ENCODE measurements at regions not wholly inside any gene's neighbourhood (a gene's known extent, or its start where the extent isn't known, plus 50 kb on each side); places are given as distances from the start of the nearest gene placed in this dataset.

GRCh38 chr4:74632634-74633033 lies 161.7 kb downstream of the BTC start:
- peak; percentile 76 for DNase-seq

DNA sequence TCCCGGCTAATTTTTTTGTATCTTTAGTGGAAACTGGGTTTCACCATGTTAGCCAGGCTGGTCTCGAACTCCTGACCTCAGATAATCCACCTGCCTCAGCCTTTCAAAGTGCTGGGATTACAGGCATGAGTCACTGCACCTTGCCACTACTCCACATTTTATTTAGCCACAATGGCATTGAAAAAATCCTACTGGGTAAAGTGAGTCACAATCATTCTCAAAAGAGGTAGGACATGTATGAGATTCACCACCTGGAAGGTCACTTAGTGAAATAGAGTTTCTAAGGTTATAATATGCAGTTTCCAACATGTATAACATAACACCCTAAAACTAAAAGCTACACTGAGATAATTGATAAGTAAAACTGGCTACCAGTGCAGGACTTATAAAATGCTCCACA lies 159.2 kb downstream of the BTC start:
- DNase-seq = no peak
- in situ Hi-C loops (cut with MboI; ENCODE audit: low pct_unique_long_range_greater_than_20kb, low sequenced_read_pairs) = no loop called here

More at GRCh38 chr4:74632634-74633033, 161.7 kb downstream of the BTC start:
- in situ Hi-C loops (cut with MboI; ENCODE audit: low pct_unique_long_range_greater_than_20kb, low sequenced_read_pairs) = no loop called here

DNA sequence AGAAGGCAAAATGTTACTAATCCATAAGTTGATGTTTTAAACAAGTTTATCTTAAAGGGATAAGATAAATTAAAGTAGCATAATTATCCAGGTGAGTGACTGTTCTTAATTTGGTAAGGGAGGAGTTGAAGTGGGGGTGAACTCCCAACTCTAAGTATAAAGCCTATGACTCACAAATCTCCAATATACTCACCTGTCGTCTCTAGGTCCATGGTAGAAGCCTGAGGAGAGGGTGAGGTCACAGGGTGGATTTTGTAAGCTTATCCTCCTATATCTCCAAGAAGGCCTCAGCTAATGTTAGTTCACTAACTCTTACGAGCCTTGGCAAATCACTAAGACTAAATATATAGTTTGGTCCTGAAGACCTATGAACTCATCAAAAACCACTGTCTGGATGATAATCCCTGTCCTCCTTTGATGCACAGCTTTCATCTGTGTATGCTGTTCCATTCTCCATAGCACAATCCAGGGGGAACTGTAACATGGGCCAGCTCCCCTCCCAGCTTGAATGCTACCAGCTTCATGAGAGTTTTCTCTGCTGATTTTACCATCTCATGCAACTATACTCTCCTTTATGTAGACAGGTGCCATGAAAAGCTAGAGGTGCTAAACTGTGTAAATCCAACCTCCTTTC lies 158.7 kb downstream of the BTC start:
- no peak for DNase-seq
- in situ Hi-C loops (cut with MboI; ENCODE audit: low pct_unique_long_range_greater_than_20kb, low sequenced_read_pairs) = no loop called here

DNA sequence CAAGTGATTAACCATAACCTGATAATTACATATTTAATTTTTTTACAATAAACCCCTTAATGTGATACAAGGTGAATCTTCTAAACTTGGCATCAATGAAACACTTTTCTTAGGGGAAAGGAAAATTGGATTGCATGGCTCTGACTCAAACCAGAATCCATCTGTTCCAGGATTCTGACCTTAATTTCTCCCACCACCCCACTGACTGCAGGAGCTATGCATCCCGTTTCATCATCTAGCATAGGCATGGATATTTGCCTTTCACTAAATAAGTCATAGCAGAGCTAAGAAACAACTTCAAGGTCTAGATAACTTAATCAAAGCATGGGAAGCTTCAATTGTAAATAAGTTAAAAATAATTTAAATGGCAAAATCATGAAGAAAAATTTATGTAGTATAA lies 156.3 kb downstream of the BTC start:
- DNase-seq = no peak

GRCh38 chr4:74638689-74639088 lies 155.6 kb downstream of the BTC start:
- DNase-seq = no peak
- in situ Hi-C loops (cut with MboI; ENCODE audit: low pct_unique_long_range_greater_than_20kb, low sequenced_read_pairs) = no loop called here

More for the DNA sequence above, 156.3 kb downstream of the BTC start:
- in situ Hi-C loops (cut with MboI; ENCODE audit: low pct_unique_long_range_greater_than_20kb, low sequenced_read_pairs) = no loop called here

DNA sequence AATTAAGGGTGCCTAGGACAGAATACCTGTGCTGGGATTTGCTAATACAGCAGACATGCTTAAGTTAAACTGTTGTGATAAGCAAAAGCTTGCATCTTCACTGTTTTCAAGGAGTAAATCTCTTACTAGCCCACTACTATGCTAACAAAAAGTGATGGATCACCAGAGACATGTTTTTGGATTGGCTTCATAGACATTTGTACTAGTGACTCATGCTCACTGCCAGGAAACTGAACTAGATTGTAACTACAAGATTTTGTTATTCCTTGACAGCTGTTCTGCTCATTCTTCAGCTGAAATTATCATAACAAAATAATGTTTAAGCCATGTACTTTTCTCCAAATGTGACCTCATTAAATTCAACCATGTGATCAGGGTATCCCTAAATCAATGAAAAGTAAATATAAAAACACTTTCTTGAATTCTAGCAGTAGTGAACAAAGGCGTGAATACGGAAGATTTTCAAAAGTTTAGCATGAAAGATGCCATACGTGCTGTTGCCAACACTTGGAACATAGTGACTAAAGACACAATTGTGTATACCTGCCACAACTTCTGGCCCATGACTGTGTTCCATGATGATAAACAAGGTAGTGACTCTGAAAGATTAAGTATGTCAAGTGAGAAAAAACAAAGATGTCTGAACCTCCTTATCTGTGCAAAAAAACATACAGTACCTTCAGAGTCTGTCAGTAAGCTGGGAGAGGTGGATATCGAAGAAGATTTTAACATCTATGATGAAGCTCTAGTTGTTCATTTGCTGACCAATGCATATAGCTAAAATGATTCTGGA lies 154.0 kb downstream of the BTC start:
- DNase-seq = no peak
- in situ Hi-C loops (cut with MboI; ENCODE audit: low pct_unique_long_range_greater_than_20kb, low sequenced_read_pairs) = no loop called here

DNA sequence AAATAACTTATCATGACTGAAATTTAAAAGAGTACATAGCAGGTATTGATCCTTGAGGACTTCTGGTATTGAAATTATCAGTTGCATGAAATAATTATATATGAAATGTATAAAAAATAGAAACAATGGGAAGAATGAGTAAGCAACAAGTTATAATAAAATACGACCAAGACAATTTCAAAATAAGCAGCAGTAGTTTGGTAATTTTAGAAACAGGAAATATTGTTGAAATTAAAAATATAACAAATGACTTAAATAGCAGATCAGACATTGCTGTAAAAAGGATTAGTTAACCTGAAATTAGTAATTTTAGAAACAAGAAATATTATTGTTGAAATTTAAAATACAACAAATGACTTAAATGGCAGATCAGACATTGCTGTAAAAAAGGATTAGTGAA lies 152.3 kb downstream of the BTC start:
- no peak for DNase-seq
- in situ Hi-C loops (cut with MboI; ENCODE audit: low pct_unique_long_range_greater_than_20kb, low sequenced_read_pairs) = no loop called here

GRCh38 chr4:74649193-74649592 lies 145.1 kb downstream of the BTC start:
- no peak for DNase-seq
- in situ Hi-C loops (cut with MboI; ENCODE audit: low pct_unique_long_range_greater_than_20kb, low sequenced_read_pairs) = no loop called here

- in situ Hi-C loops (cut with MboI; ENCODE audit: low pct_unique_long_range_greater_than_20kb, low sequenced_read_pairs) = no loop called here
- DNase-seq = no peak
These were observed 143.1 kb downstream of the BTC start for GRCh38 chr4:74651198-74651597.

DNA sequence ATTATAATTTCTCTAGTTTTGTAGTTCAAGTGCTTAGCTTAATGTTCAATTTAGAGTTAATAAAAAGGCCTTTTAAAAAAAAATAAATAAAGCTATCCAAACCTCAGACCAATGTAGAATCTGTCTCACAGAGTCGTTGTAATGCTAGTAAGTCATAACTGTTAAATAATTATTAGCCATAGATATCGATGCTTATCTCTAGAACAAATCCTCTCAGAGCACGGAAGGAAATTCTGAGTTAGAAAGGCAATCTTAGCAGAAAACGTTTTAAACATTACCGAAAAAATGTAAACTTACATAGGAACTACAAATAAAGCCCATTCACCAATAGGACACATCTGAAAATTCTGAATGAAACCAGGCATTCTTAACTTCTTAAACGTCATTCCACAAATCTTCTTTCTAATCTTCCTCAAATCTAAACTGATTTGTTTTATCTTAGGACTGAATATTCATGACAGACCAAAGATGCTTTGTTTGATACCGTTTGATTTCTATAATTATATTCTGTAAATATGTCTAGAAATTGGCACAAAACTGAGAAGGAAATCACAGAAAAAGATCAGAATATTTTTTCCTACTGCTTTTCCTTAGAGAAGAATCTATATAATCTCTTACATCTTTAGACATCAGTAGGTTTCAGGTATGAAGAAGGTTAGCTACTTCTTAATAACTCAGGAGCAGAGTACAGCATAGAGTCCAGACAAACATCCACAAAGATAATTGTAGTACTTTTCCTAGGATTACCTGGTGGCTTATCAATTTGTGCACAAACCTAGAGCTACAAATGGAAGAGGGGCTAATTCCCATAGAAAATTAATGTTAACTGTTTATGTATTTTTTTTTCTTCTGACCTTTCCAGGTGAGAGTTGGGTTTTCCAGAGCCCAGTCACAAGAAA lies 140.7 kb downstream of the BTC start:
- no peak for DNase-seq
- in situ Hi-C loops (cut with MboI; ENCODE audit: low pct_unique_long_range_greater_than_20kb, low sequenced_read_pairs) = no loop called here

DNA sequence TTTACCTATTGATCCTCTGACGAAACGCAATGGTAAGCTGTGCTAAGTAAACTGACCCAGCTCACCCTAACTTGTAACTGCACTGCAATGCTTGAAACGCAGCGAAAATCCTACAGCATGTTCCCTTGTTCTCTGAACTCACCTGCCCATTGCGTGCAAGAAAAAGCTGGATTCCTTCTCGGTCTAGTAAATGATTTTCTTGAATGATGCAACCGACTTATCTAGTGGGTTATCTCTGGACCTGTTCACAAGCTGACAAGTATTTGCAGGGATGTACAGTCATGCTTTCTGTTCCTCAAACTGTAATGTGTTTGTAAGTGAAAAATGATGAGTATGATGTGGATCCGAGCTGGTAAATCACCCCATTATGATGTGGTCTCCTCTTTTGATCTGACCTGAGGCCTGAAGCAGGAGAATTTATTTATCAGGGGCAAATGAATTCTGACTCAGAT lies 140.1 kb downstream of the BTC start:
- DNase-seq = no peak
- in situ Hi-C loops (cut with MboI; ENCODE audit: low pct_unique_long_range_greater_than_20kb, low sequenced_read_pairs) = no loop called here

- no peak for DNase-seq
- in situ Hi-C loops (cut with MboI; ENCODE audit: low pct_unique_long_range_greater_than_20kb, low sequenced_read_pairs) = no loop called here
These were observed 137.7 kb downstream of the BTC start for GRCh38 chr4:74656596-74656995.

DNA sequence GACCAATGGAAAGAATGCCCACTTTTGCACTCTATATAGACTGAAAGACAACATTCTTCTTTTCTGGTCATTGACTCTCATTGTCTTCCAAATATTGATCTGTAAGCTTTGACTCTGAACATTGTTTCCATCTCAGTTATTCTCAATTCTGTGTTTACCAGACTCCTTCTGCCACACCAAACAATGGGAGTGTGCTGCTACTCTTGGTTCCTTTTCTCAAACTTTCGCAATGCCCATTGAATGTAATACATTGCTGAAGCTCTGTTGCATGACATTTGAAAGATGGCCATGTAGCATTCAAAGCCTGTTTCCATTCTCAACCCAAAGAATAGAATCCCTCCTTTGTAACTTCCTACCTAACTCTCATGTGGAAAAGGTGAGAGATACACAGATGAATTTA lies 136.2 kb downstream of the BTC start:
- no peak for DNase-seq
- in situ Hi-C loops (cut with MboI; ENCODE audit: low pct_unique_long_range_greater_than_20kb, low sequenced_read_pairs) = no loop called here

GRCh38 chr4:74659576-74660411 lies 134.5 kb downstream of the BTC start:
- peak; percentile 40 for DNase-seq
- in situ Hi-C loops (cut with MboI; ENCODE audit: low pct_unique_long_range_greater_than_20kb, low sequenced_read_pairs) = no loop called here

DNA sequence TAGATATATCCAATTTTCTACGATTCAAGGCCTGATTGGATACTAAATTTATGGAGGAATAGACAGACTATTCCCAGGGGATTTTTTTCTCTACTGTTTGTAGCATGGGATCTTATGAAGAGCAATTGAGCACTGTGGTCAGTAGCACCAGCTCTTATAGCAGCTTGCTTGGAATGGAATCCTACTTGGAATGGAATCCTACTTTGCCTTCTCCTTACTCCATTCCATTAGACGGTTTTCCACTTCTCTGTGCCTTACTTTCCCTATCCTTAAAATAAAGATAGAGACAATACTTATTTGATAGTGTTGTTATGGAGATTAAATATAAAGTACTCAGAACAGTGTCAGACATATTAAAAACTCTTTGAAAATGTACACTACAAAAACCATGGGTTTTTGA lies 133.5 kb downstream of the BTC start:
- in situ Hi-C loops (cut with MboI; ENCODE audit: low pct_unique_long_range_greater_than_20kb, low sequenced_read_pairs) = no loop called here

GRCh38 chr4:74661427-74662201 lies 132.7 kb downstream of the BTC start:
- no peak for DNase-seq
- in situ Hi-C loops (cut with MboI; ENCODE audit: low pct_unique_long_range_greater_than_20kb, low sequenced_read_pairs) = no loop called here

More for the DNA sequence above, 133.5 kb downstream of the BTC start:
- no peak for DNase-seq

DNA sequence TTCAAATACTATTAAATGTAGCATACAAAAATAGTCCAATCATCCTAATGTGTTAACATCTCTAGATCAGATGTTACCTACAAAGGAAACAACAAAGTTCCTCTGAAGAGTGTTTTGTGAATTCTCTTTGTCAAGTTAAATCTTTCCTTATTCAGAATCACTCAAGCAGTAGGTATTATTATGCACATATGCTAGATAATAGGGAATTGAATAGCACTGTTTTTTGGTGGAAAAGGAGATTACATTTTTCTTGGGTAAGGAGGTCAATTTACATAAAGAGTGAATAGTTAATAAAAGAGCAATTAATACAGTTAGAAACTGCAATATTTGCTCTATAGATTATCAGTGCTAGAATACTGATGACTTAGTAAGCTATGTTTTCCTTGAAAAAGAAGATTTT lies 130.7 kb downstream of the BTC start:
- in situ Hi-C loops (cut with MboI; ENCODE audit: low pct_unique_long_range_greater_than_20kb, low sequenced_read_pairs) = no loop called here
- no peak for DNase-seq

GRCh38 chr4:74665346-74665745 lies 129.0 kb downstream of the BTC start:
- DNase-seq = no peak
- in situ Hi-C loops (cut with MboI; ENCODE audit: low pct_unique_long_range_greater_than_20kb, low sequenced_read_pairs) = no loop called here
